NCI-H446 (cell line): ENCODE measurements at regions not wholly inside any gene's neighbourhood (a gene's known extent, or its start where the extent isn't known, plus 50 kb on each side); places are given as distances from the start of the nearest gene placed in this dataset.
"Not testable (repeated sequence)": the region's sequence is repeated elsewhere in the genome, so short reads cannot be mapped to it uniquely, and the experiment has no call there.

ENCODE experiments used
- DNase-seq, 2 experiments: peaks; one replicate each; lab custom pipeline; 2025; lab: John Stamatoyannopoulos, UW

DNA sequence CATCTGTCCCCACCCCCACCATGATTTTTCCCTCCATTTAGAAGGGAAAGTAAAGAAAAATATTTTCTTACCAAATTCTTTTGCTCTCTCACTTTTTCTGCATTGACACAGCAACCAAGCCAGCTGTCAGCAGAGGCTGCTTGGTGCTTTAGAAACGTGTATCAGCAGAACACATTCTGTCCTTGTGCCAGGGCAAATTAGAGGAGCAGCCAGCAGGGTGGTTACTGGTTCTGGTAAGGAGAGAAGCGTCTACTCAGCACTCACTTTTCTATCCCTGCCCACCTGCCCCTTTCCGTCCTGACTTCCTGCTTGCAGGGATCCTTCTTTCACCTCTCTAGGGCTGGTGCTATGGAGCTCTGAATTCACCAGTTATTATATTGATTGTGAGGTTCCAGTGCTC, 327.5 kb upstream of the PDE3A start:
- DNase-seq = peak in 1 of 2 experiments; percentile 60

GRCh38 chr12:20044351-20044750, 324.0 kb upstream of the PDE3A start:
- DNase-seq = no peak

DNA sequence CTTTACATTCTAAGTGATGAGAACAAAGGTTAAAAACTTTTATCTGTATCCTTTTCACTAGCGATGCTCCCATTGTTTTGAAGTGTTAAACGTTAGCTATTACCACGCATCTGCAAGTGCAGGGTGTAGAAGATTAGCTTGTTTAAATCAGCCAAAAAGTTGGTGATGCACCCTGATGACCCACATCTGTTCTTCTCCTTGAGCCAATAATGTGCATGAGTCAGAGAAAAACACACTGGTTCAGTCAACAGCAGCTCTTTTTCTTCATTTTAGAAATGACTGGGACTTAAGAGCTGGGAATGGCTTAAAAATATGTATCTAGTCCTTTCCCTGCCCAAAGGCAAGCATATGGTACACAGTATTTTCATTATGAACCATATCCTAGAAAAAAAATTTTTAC, 323.5 kb upstream of the PDE3A start:
- DNase-seq = peak in 1 of 2 experiments; percentile 47

DNA sequence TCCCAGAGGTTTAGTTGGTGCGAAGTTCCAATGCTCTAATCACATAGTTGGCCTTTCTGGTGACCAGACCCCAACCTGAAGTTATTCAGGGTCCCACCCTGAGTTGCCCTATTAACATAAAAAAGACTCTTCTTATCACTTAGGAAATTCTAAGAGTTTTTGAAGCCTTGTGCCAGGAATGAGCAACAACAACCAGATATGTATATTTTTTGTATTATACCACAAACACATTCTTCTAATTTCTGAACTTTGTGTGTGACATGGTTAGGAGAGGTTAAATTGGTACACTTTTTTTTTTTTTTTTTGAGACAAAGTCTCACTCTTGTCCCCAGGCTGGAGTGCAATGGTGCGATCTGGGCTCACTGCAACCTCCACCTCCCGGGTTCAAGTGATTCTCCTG, 320.4 kb upstream of the PDE3A start:
- DNase-seq = no peak

DNA sequence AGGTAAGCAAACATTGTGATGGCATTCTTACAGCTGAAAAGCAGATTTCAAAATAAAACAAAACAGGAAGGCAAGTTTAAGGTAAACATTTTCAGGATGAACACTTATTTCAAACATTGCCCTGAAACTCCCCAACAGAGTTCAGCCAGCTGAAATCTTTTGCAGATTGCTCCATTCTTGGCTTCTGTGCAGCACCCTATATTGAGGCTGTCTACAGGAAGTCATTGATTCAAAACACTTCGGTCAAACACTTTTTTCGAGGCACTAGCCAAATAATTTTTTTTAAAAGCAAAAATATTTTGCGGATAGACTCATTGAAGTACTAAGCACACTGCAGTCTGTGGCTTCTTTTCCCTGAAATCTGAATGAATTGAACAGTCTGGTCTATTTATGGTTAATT, 318.1 kb upstream of the PDE3A start:
- DNase-seq = no peak

- DNase-seq = no peak
Measured at GRCh38 chr12:20053782-20054181, 314.6 kb upstream of the PDE3A start.

- no peak for DNase-seq
Measured at GRCh38 chr12:20055856-20056255, 312.5 kb upstream of the PDE3A start.

DNA sequence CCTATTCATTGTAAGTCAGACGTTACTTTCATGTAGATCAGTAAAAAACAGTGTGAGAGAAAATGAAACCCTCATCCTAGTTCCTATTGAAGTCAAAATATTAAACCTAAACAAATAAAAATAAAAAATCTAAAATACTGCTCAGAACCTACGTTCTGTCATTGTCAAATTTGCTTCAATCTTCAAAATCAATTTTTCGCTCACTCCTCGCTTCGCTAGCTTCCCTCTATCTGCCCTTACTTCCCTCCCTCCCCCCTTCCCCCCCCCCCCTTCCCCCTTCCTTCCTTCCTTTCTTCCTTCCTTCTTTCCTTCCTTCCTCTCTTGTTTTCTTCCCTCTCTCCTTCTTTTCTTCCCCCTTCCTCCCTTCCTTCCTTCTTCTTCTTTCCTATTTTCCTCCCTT, 310.9 kb upstream of the PDE3A start:
- DNase-seq = no peak

- no peak for DNase-seq
Measured at GRCh38 chr12:20063116-20063515, 305.2 kb upstream of the PDE3A start.

DNA sequence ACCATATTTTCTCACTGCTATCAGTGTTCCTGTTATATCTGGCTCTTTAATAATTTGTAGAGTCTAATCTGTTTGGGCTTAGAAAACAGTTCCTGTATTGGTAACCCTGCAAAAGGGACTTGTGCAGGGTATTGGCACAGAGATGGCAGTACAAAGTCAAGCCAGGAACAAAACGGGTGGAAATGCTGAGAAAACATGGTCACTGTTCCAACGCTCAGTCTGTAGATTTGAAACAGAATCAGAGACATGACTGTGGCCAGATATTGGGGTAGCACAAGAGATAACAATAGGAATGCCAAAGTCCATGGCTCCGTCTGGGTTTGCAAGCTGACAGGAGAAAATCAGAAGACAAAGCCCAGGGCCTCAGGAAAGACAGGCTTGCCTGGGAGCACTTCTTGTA, 290.7 kb upstream of the PDE3A start:
- no peak for DNase-seq

DNA sequence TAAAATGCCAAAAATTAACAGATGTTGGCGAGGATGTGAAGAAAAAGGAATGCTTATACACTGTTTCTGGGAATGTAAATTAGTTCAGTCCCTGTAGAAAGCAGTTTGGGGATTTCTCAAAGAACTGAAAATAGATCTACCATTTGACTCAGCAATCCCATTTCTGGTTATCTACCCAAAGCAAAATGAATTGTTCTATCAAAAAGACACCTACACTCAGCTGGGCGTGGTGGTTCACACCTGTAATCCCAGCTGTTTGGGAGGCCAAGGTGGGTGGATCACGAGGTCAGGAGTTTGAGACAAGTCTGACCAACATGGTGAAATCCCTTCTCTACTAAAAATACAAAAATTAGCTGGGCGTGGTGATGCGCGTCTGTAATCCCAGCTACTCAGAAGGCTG, 279.3 kb upstream of the PDE3A start:
- no peak for DNase-seq

- not testable (repeated sequence) for DNase-seq
Measured at GRCh38 chr12:20093190-20093810, 275.0 kb upstream of the PDE3A start.

DNA sequence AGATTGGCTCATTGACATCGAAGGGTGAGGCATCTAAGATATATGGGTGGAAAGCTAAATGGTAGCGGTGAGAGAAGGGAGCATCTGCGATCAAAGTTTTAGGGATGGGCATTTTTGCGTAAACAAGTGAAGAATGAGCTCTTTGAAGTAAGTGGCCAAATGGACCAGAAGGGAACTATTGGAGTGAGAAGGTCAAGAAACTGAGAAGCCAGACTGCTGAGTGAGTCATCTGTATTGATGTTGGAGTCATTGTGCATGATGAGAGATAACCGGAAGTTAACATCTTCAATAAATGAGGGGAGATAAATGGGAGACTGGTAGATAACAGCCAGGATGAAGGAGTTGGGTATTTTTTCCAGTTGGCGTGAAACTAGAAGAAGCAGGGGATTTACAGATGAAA, 271.9 kb upstream of the PDE3A start:
- DNase-seq = no peak

DNA sequence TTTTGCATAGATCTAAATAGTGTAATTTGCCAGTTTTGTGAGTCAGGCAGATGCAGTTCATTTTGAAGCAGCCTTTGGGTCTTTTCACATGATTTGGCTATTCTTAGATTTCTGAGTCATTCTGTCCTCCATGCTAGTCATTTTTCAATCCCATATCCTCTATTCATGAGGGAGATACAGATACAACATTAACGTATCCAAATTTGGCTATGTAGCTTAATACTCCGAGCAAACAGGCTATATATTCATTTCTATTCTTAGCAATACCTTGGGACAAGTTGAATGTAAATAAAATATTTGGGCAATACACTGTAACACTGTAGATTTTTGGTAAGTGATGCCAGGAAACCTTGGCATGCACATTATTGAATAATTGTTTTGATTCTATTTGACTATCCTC, 270.7 kb upstream of the PDE3A start:
- peak; percentile 29 to 35 for DNase-seq

DNA sequence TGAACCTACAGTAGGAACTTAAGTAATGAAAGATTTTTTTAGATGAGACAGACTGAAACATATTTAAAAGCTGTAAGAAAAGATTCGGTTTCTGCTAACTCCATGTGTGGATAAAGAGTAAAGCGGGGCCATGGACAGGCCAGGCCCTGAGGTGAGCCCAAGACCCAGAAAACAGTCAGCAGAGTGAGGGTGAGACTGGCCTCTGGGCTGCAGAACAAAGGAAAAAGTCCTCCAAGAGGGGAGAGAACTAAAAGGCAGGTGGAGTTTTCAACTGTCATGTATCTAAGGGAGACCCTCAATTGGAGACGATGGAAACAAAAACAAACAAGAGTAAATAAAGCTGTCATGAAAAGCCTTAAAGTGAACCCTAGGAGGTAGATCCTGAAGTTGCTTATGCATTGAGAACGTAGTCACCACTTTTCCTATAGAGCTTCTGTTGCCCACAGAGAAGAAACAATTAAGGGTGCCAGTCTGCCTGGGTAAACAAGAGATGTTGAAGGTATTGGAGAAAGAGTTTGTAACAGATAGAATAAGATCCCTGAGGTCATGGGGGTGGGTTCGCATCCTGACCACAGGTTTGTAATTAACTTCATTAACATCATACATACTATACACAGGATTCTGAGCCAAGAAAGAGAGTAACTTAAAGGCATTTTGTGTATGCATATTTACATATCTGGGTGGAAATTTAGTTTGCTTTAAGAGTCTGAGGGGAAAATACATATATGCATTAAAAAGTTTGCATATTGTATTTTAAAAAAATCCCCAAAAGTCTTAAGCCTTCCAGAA, 268.7 kb upstream of the PDE3A start:
- DNase-seq = no peak

DNA sequence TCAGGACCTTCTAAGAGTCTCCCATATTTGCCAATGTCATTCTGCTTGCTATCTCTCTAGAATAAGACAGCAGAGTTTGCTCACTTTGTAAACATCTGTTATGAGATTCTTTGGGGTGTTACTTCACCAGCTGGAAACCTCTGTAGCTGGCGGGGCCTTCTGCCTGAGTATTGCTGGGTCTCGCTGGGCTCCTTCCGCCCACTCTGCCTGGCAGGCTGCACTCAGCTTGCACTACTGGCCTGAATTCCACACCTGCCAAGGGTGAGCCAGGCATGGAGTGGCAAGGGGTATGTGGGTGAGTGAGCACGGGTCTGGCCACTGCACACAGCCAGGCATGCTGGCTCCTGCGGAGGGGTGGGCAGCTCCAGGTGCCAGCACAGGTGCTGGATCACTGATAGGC, 267.3 kb upstream of the PDE3A start:
- no peak for DNase-seq

DNA sequence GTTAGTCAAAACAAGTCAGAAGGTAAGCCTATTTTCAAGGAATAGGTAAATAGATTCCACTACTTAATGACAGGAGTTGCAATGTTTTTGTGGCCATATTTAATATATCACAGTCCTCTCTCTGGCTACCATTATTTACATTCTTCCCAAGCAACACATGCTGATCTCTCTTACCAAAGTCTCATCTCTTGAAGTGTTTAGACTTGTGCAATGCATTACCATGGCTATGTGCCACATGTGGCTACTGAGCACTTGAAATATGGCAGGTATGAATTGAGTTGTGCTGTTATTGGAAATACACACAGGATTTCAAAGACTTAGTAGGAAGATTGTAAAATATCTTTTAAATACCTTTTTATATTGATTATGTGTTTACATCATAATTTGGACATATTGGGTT, 262.4 kb upstream of the PDE3A start:
- DNase-seq = no peak

GRCh38 chr12:20109676-20110075, 258.7 kb upstream of the PDE3A start:
- no peak for DNase-seq

DNA sequence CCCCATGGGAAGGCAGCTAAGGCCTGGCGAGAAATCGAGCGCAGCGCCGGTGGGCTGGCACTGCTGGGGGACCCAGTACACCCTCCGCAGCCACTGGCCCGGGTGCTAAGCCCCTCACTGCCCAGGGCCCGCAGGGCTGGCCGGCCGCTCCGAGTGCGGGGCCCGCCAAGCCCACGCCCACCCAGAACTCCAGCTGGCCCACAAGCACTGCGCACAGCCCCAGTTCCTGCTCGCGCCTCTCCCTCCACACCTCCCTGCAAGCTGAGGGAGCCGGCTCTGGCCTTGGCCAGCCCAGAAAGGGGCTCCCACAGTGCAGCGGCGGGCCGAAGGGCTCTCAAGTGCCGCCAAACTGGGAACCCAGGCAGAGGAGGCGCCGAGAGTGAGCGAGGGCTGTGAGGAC, 253.0 kb upstream of the PDE3A start:
- not testable (repeated sequence) for DNase-seq

GRCh38 chr12:20119596-20120402, 248.5 kb upstream of the PDE3A start:
- no peak for DNase-seq

DNA sequence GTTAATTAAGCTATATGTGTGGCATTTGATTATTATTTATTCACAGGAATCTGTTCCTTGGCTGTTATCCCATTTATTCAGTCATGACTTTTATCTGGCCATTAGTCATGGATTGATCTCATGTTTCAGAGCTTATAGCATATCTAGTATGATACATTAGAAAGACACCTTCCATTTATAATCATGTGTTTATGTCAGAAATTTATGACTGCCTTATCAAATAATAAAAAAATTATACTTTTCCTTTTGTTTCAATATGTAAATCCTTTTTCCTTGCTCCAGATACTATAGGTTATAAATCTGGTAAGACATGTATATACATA, 248.0 kb upstream of the PDE3A start:
- DNase-seq = peak in 1 of 2 experiments; percentile 5

DNA sequence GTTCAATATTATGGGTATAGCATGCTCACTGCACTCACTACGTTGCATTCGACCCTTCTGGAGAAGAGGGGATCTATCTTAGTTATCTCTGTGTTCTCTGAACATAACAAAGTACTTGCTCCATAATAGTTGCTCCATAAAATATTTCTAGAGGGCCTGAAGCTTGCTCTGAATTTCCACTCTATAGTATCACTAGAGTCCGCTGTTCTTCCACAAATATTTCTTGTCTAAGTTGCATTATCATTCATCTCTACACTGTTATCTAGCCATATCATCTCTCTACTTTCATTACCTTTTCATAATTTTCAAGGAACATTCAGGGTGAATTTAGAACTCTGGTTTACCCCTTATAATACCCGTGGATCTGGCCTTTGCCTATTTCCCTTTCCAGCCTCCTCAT, 246.1 kb upstream of the PDE3A start:
- DNase-seq = no peak

DNA sequence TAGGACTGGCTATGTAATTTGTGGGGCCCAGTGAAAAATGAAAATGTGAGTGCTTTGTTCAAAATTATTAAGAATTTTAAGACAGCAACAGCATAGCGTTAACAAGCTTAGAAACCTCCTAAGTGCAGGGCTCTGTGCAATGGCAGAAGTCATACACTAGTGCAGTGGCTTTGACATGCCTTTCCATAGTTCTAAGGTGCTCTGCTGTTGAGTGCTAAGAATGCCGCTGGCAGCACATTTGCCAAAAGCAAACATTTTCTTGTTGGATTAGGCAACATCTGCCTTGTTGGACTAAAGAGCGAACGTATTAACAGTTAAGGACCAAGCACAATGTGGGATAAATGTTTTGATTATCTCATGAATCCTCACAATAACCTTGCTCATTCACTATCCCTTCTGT, 244.9 kb upstream of the PDE3A start:
- no peak for DNase-seq
